AG04450 (cell line): ENCODE measurements at regions not wholly inside any gene's neighbourhood (a gene's known extent, or its start where the extent isn't known, plus 50 kb on each side); places are given as distances from the start of the nearest gene placed in this dataset.

Experiments used
- CTCF ChIA-PET: fragments of 300-600, 350-600 bp; formaldehyde crosslinking; extraction: SDS; loops from one replicate; lab custom pipeline; 2022; ENCODE audit warnings: antibody characterized with exemption, inconsistent platforms; lab: Charles Lee
- POLR2A ChIA-PET: fragments of 350-600 bp; formaldehyde crosslinking; extraction: SDS; loops from one replicate; lab custom pipeline; 2021; ENCODE audit warnings: antibody characterized with exemption, inconsistent platforms; lab: Yijun Ruan, JAX
- DNase-seq: peaks from one replicate; pipeline ENCODE4 v3.0.0-alpha.2; 2011; ENCODE audit warnings: low read depth, low spot score
- H3K27ac ChIP-seq: one replicate; pipeline ENCODE4 v1.5.1; 2012; ENCODE audit warnings: low read depth, low read length, control low read depth
- H3K27me3 ChIP-seq: one replicate; pipeline ENCODE4 v1.6.0; 2012; ENCODE audit warnings: low read length; ENCODE audit not compliant: control insufficient read depth, insufficient read depth
- H3K4me3 ChIP-seq: 2 replicates; pipeline ENCODE4 v1.5.1; 2011; ENCODE audit warnings: mild to moderate bottlenecking, low read depth, low read length, control low read depth
- H3K9me3 ChIP-seq: 2 replicates; pipeline ENCODE4 v1.5.1; 2012; ENCODE audit warnings: low read length; ENCODE audit not compliant: control insufficient read depth, insufficient read depth
- CTCF ChIP-seq: IDR thresholded peaks from 2 replicates; pipeline ENCODE4 v1.5.1; 2011; ENCODE audit warnings: low read depth, low read length, control low read depth, inconsistent platforms

GRCh38 chr2:195594248-195594647, 62.8 kb upstream of the SLC39A10 start:
- POLR2A ChIA-PET, result no interaction called here
- DNase-seq, result no peak
- no peaks in the 10 kb centered on the region for H3K9me3 ChIP-seq
- no peak for TF ChIP-seq CTCF
- H3K27me3 ChIP-seq, result no peaks in the 10 kb centered on the region
- no peak overlapping the region for H3K4me3 ChIP-seq
- CTCF ChIA-PET, result interaction anchor here (1.3 kb wide), 1 partner anchor 66 kb away, joined by 4 read pairs; no protein-coding TSS in a partner anchor
- H3K27ac ChIP-seq, result no peak overlapping the region

- ChIA-PET CTCF (interaction anchor here (1.0 kb wide), 1 partner anchor 65 kb away, joined by 3 read pairs; the partner anchor contains the start of gene SLC39A10), POLR2A (no interaction called here)
- no peak for DNase-seq
- Histone ChIP-seq H3K27ac (no peak overlapping the region), H3K9me3 (no peaks in the 10 kb centered on the region), H3K27me3 (no peaks in the 10 kb centered on the region), H3K4me3 (no peak overlapping the region)
- no peak for TF ChIP-seq CTCF
These were observed 64.9 kb upstream of the SLC39A10 start for GRCh38 chr2:195592105-195592504.

- ChIA-PET POLR2A (interaction anchor here (1.2 kb wide), 1 partner anchor 22 kb away, joined by 3 read pairs; no protein-coding TSS in a partner anchor), CTCF (no interaction called here)
- Histone ChIP-seq H3K27me3 (no peaks in the 10 kb centered on the region), H3K27ac (no peak overlapping the region), H3K9me3 (no peaks in the 10 kb centered on the region), H3K4me3 (no peak overlapping the region)
- no peak for TF ChIP-seq CTCF
- no peak for DNase-seq
These were observed 66.2 kb upstream of the SLC39A10 start for GRCh38 chr2:195590861-195591205.

GRCh38 chr2:195590199-195590860, 66.7 kb upstream of the SLC39A10 start:
- no peak for DNase-seq
- no peak for TF ChIP-seq CTCF
- no peaks in the 10 kb centered on the region for H3K9me3 ChIP-seq
- H3K27me3 ChIP-seq, result no peaks in the 10 kb centered on the region
- ChIA-PET CTCF (interaction anchor here (0.6 kb wide), 1 partner anchor 50 kb away, joined by 3 read pairs; no protein-coding TSS in a partner anchor), POLR2A (interaction anchor here (1.2 kb wide), 1 partner anchor 22 kb away, joined by 3 read pairs; no protein-coding TSS in a partner anchor)
- H3K27ac ChIP-seq, result no peak overlapping the region
- no peak overlapping the region for H3K4me3 ChIP-seq

DNA sequence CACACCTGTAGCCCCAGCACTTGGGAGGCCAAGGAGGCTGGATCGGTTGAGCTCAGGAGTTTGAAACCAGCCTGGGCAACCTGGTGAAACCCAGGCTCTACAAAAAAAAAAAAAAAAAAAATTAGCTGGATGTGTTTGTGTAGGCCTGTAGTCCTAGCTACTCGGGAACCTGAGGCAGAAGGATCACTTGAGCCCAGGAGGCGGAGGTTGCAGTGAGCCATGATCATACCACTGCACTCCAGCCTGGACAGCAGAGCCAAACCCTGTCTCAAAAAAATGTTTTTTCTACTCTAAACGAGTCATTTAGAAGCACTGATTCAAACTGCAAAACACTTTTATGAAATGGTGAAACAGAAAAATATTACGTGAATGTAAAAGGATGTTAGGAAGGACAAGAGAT, 69.1 kb upstream of the SLC39A10 start:
- CTCF ChIA-PET, result no interaction called here
- DNase-seq, result no peak
- H3K27me3 ChIP-seq, result no peaks in the 10 kb centered on the region
- POLR2A ChIA-PET, result no interaction called here
- H3K9me3 ChIP-seq, result no peaks in the 10 kb centered on the region
- H3K27ac ChIP-seq, result no peak overlapping the region
- H3K4me3 ChIP-seq, result no peak overlapping the region
- no peak for TF ChIP-seq CTCF
